ENCODE measurements at regions not wholly inside any gene's neighbourhood (a gene's known extent, or its start where the extent isn't known, plus 50 kb on each side); places are given as distances from the start of the nearest gene placed in this dataset.

GRCh38 chr2:238638982-238639628 lies 208.8 kb upstream of the TWIST2 start:
- no peak for DNase-seq

GRCh38 chr2:238640486-238640885 lies 207.4 kb upstream of the TWIST2 start:
- DNase-seq: no peak

GRCh38 chr2:238642973-238643372 lies 204.9 kb upstream of the TWIST2 start:
- no peak for DNase-seq

- DNase-seq: no peak
Observed at GRCh38 chr2:238643400-238643907, 204.4 kb upstream of the TWIST2 start.

GRCh38 chr2:238644095-238645081 lies 203.5 kb upstream of the TWIST2 start:
- no peak for DNase-seq

GRCh38 chr2:238645095-238645494 lies 202.8 kb upstream of the TWIST2 start:
- DNase-seq: no peak

- DNase-seq: no peak
Observed at GRCh38 chr2:238645716-238646115, 202.2 kb upstream of the TWIST2 start.

GRCh38 chr2:238646281-238646680 lies 201.6 kb upstream of the TWIST2 start:
- no peak for DNase-seq

- no peak for DNase-seq
Observed at GRCh38 chr2:238646803-238647202, 201.1 kb upstream of the TWIST2 start.

GRCh38 chr2:238649123-238649522 lies 198.8 kb upstream of the TWIST2 start:
- DNase-seq: no peak

- no peak for DNase-seq
Observed at GRCh38 chr2:238649936-238650518, 197.9 kb upstream of the TWIST2 start.

GRCh38 chr2:238650536-238650935 lies 197.3 kb upstream of the TWIST2 start:
- DNase-seq: no peak

- no peak for DNase-seq
Observed at GRCh38 chr2:238651306-238652052, 196.4 kb upstream of the TWIST2 start.

- DNase-seq: no peak
Observed at GRCh38 chr2:238652053-238652770, 195.7 kb upstream of the TWIST2 start.

GRCh38 chr2:238652771-238653157 lies 195.1 kb upstream of the TWIST2 start:
- DNase-seq: no peak

GRCh38 chr2:238653431-238654109 lies 194.3 kb upstream of the TWIST2 start:
- DNase-seq: no peak

GRCh38 chr2:238654479-238655197 lies 193.2 kb upstream of the TWIST2 start:
- DNase-seq: no peak

GRCh38 chr2:238655198-238655860 lies 192.6 kb upstream of the TWIST2 start:
- DNase-seq: no peak

GRCh38 chr2:238655974-238656722 lies 191.7 kb upstream of the TWIST2 start:
- DNase-seq: no peak

All from hippocampal formation (tissue), 2 donors.